ENCODE measurements at regions not wholly inside any gene's neighbourhood (a gene's known extent, or its start where the extent isn't known, plus 50 kb on each side); places are given as distances from the start of the nearest gene placed in this dataset.
"Not testable (repeated sequence)": the region's sequence is repeated elsewhere in the genome, so short reads cannot be mapped to it uniquely, and the experiment has no call there.

DNA sequence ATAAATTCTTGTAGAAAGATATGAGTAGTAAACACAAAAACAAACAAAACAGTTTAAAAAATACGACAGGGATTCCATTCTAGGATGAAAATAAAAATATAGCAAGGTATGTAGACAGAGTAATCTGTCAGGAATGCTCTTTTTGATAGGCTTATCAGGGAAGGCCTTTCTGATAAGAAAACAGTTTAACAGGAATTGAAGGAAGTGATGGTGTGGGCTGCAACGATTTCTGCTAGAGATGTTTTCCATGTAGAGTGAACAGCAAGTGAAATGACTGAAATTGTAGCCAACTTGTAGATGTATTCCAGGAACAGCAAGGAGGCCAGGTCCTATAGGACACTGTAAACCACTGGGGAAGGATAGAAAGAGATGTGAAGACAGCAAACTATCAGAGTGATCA lies 689.7 kb upstream of the GJE1 start:
- DNase-seq: no peak

DNA sequence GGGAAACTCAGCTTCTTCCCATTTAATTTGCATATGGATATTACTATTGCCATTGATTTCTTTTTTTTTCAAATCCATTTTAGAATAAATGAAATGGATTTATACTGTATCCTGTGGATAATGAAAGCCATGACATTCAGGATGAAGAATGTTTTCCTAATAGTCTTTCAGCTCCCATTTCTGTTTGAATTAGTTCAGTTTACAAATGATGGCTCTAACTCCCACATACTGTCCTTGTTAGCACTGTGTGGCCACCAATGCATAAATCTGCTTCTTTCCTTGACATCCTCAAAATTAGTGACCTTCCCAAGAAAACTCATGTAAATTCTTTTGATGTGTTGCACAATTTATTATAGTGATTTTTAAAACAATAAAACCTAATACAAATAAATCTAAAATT lies 693.2 kb upstream of the GJE1 start:
- DNase-seq: no peak

- no peak for DNase-seq
Observed at GRCh38 chr6:141437685-141438084, 695.0 kb upstream of the GJE1 start.

DNA sequence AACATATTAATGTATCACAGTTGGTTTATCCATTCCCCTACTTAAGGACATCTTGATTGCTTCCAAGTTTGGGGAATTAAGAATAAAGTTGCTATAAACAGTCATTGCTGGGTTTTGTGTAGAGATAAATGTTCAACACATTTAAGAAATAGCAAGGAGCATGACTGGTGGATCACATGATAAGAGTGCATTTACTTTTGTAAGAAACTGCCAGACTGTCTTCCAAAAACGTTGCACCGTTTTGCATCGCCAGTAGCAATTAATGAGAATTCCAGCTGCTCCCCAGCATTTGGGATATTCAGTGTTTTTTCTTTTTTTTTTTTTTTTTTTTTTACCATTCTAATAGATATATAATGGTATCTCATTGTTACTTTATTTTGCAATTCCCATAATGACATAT lies 695.7 kb upstream of the GJE1 start:
- DNase-seq: no peak

- no peak for DNase-seq
Observed at GRCh38 chr6:141426400-141426980, 706.2 kb upstream of the GJE1 start.

DNA sequence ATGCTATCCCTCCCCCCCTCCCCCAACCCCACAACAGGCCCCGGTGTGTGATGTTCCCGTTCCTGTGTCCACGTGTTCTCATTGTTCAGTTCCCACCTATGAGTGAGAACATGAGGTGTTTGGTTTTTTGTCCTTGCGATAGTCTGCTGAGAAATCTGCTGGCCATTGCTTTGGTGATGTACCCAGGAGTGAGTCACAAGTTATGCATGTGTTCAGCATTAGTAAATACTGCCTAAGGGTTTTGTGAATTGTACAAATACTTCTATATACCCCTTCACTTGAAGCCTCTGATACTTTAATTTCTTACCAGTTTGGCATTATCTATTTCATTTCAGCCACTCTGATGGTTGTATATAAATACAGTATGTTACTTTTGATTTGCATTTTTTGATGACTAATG lies 711.3 kb upstream of the GJE1 start:
- no peak for DNase-seq

DNA sequence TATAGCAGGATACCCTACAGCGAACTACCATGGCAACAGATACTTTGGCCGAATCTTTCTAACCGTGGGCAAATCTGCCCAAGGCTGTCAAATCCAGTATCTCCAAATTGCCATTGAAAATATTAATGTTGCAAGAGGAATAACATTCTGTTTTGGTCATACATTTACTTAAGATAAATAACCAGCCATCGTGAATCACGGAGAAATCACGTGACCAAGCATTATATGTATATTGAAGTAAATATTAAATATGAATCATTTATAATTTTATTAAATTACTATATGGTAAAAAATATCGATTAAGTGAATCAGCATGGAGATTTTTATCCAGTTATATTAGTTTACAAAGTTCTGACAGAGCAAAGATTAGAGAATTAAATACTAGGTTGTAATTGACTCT lies 714.6 kb upstream of the GJE1 start:
- no peak for DNase-seq

DNA sequence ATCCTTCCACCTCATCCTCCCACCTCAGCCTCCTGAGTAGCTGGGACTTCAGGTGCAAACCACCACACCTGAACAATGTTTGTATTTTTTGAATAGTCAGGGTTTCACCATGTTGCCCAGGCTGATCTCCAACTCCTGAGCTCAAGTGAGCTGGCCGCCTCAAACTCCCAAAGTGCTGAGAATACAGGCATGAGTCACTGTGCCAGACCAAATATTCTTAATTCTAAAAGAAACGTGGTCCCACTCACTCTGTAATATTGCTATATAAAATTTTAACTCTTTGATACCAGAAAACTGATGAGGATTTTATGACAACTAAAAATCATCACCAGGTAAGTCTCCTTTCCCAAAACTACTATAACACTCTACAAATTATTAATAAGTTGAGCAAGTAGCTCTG lies 716.8 kb upstream of the GJE1 start:
- no peak for DNase-seq

DNA sequence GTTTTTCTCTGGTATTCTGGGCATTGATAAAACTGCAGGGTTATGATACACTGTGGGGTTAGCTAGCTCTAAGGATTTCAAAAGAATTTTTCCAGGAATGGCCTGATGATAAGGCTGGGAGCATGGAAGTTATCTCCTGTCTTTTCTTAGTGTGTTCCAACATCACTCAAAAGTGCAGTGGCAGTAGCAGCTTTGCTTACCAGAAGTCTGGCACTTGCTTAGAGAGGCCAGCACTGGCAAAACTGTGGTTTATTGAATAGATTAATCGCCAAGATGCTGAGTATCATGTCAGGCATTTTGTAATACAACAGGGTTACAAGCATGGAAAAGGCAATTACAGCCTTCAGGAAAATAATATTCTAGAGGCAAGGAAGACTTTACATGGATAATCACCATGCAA lies 719.5 kb upstream of the GJE1 start:
- DNase-seq: no peak

DNA sequence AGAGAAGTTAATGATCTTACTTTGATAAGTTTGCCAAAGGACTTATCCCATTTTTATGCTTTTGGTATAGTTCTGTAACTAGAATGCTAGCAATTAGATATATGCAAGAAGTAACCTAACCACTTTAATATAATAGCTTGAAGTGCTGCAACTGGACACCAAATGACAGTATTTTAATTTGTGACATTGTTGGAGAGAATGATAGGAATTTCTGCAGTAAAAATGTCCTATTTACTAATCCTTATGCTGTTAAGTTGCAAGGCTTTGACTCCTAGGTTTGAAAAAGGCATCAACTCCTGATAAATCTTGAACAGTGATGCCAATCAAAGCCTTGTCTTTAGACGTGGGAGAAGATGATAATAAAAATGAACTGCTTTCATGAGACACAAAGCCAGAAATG lies 726.0 kb upstream of the GJE1 start:
- no peak for DNase-seq

DNA sequence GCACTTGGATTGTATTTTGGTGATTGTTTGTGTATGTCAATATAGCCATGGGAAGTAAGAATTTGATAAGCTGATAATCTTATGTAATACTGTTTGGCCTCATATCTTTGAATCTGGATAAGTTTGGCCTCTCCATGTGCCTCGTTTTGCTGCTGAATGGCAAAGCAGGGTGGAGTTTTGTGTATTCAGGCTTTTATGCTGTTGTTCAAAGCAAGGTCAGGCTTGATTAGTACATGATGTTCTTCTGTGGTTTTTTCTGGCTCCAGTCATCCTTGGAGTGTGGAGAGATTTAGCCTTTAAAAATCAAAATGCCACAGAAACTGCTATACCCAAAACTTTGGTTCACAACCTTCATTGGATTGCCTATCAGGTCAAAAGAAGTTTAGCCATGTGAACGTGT lies 728.9 kb upstream of the GJE1 start:
- no peak for DNase-seq

- DNase-seq: no peak
Observed at GRCh38 chr6:141403103-141403502, 729.6 kb upstream of the GJE1 start.

DNA sequence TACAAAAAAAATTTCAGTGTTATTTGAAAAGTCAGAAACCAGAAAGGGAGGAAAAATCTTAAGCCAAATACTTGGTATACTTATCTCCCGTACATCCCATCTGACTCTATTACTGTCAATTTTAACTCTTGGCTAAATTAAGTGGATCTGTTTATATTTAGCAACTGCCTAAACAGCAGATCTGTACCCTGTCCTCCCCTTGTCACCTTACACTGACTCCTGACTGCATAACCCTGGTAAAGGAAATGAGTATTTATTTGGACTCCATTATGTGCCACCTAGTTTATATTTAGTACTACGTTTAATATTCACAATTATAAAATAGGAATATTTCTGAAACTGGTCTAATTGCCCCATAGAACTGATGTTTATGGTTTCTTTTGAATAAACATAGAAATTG lies 730.2 kb upstream of the GJE1 start:
- no peak for DNase-seq

GRCh38 chr6:141401851-141402250 lies 730.9 kb upstream of the GJE1 start:
- DNase-seq: no peak

- DNase-seq: no peak
Observed at GRCh38 chr6:141401168-141401567, 731.6 kb upstream of the GJE1 start.

DNA sequence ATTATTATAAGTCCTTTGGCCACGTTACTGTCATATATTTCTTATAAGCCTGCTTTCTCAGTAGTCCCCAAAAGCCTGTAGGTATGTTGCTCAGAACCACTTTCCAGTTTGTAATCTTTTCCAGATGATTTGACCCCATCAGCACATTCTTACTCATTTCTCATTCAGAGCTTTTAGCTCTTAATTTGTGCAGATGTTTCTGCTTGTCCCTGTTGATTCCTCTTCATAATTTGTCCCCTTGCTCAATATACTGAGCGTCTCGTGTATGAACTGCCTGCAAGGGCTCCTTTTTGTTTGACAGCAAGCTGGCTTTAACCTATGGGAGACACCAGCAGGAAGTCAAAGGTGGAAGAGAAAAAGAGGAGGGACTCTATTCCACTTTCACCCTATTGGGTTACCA lies 733.8 kb upstream of the GJE1 start:
- no peak for DNase-seq

DNA sequence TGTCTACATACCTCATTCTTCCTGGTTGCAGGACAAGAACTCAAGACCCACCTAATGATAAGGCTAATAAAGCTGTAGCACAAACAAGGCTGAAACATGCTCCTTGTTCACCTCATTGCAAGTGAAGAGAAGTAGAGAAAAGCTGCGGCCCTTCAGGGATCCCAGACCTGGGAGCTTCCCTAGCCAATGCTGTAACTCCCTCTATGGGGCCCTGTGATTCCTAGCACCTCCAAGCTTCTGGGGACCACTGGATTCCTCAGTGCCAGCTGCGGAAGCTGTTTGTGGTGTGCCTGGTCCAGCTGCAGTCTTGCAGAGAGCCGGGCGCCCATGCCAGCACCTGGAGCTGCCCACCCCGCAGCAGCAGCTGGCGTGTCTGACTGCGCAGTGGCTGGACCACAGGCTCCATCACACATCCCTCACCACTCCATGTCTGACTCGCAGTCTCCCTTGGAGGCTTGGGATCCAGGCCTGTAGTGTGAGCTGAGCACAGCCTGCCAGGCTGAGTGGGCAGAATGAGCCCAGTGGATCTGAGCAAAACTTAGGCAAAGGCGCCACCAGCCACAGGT lies 737.2 kb upstream of the GJE1 start:
- no peak for DNase-seq

GRCh38 chr6:141394565-141395051 lies 738.1 kb upstream of the GJE1 start:
- no peak for DNase-seq

DNA sequence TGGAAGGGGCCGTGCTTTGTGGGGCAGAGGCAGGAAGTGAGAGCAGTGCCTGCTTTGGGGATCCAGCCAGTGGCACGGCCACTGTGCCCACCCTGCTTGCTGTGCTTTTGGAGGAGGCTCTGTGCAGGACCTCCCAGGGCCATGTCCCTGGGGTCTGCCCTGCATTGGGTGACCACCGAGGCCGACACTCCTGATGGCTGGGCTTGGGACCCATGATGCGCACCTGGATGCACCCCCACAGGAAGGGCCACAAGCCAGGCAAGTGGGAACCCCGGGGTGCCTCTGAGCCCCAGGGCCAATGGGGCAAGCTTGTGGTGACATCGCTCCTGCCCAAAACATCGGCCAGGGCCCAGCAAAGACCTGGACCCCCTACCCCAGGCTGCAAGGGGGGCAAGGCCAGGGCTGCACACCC lies 738.6 kb upstream of the GJE1 start:
- no peak for DNase-seq

GRCh38 chr6:141393405-141394124 lies 739.2 kb upstream of the GJE1 start:
- no peak for DNase-seq

GRCh38 chr6:141391135-141391534 lies 741.6 kb upstream of the GJE1 start:
- not testable (repeated sequence) for DNase-seq

DNA sequence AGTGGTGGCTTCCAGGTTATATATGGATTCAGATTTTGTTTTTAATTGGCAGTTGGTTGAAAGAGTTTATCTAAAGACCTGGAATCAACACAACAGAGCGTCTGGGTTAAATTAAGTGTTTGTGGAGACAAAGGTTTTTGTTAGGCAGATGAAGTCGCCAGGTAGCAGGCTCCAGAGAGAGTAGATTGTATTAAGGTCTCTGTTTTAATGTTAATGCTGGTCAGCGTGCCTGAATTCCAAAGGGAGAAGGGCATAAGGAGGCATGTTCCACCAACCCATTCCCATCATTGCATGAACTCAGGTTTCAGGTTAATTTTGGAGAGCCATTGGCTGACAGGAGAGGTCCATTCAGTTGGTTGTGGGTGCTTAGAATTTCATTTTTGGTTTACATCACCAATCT lies 744.1 kb upstream of the GJE1 start:
- no peak for DNase-seq

DNA sequence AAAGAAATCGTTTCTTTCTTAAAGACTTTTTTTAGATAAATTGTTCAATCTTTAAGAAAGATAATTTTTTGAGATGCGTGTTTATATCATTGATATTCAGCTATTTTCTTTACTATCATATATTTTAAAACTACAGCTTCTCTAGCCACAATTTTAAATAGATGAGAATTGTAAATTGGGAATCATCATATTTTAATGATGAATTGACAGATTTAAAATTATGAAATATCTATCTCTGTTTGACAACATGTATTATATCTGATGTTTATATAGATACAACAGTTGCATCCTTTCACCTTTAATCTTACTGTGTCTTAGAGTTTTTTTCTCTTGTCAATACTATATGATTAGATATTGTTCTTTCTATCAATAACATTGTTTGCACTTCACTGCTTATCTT lies 762.3 kb upstream of the GJE1 start:
- DNase-seq: no peak

GRCh38 chr6:141366796-141367195 lies 765.9 kb upstream of the GJE1 start:
- not testable (repeated sequence) for DNase-seq

DNA sequence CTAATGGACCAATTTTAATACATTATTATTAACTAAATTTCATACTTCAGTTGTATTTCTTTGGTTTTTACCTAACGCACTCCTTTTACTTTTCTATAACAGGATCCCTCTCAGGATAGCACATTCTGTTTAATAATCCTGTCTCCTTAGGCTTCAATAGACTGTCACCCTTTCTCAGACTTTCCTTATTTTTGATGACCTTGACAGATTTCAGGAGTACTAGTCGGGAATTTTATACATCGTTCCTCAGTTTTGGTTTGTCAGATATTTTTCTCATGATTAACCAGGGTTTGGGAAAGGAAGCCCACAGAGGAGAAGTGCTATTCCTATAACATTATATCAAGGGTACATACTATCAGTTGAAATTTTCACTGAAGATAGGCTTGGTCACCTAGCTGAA lies 768.0 kb upstream of the GJE1 start:
- no peak for DNase-seq

Data from activated CD8-positive, alpha-beta memory T cell treated with anti-CD3 and anti-CD28 coated beads for 24 hours (primary cell).